H1 (cell line): ENCODE measurements at regions not wholly inside any gene's neighbourhood (a gene's known extent, or its start where the extent isn't known, plus 50 kb on each side); places are given as distances from the start of the nearest gene placed in this dataset.

Experiments
- CTCF ChIA-PET: fragments of 300-600 bp; sonication (Branson Sonifier 250); formaldehyde crosslinking; loops from one replicate; lab custom pipeline; 2021; ENCODE audit not compliant: partially characterized antibody; lab: Charles Lee
- POLR2A ChIA-PET: fragments of 300-600 bp; sonication (Branson Sonifier 250); formaldehyde crosslinking; loops from one replicate; lab custom pipeline; 2021; ENCODE audit warnings: inconsistent platforms; ENCODE audit not compliant: partially characterized antibody; lab: Charles Lee
- DNase-seq, 2 experiments: peaks; one replicate each; pipeline versions ENCODE4 v3.0.0 to v3.0.0-alpha.2; 2010 to 2022; ENCODE audit warnings: low spot score in 2 of 2, low read depth in 1 of 2, mixed read lengths in 1 of 2
- FAIRE-seq: peaks from 2 replicates; lab custom pipeline; 2011; peaks lifted over from hg19 to GRCh38; lab: Jason Lieb, UNC
- H2AFZ ChIP-seq: 2 replicates; pipeline ENCODE4 v1.8.1; 2012; ENCODE audit warnings: low read length, inconsistent platforms
- H2AK5ac ChIP-seq: 2 replicates; pipeline ENCODE4 v1.6.1; 2013; ENCODE audit warnings: low read depth, low read length
- H2BK120ac ChIP-seq: replicated peaks from 2 replicates; pipeline ENCODE3; 2013; ENCODE audit warnings: low read depth, low read length, inconsistent platforms
- H2BK12ac ChIP-seq: 2 replicates; pipeline ENCODE4 v1.6.1; 2013; ENCODE audit warnings: low read depth, low read length
- H2BK15ac ChIP-seq: 2 replicates; pipeline ENCODE4 v1.6.1; 2013; ENCODE audit warnings: low read length
- H2BK20ac ChIP-seq: 2 replicates; pipeline ENCODE4 v1.6.1; 2013; ENCODE audit warnings: low read length
- H2BK5ac ChIP-seq: 2 replicates; pipeline ENCODE4 v1.6.1; 2013; ENCODE audit warnings: low read depth, low read length
- H3K14ac ChIP-seq: 2 replicates; pipeline ENCODE4 v1.6.1; 2013; ENCODE audit warnings: inconsistent platforms; ENCODE audit not compliant: insufficient read length
- H3K18ac ChIP-seq: 2 replicates; pipeline ENCODE4 v1.6.1; 2013; ENCODE audit warnings: low read length; ENCODE audit errors: extremely low read depth
- H3K23ac ChIP-seq: 2 replicates; pipeline ENCODE4 v1.6.1; 2013; ENCODE audit warnings: inconsistent platforms; ENCODE audit not compliant: insufficient read length
- H3K23me2 ChIP-seq: 2 replicates; pipeline ENCODE4 v1.6.1; 2013; ENCODE audit warnings: low read depth, low read length
- H3K27ac ChIP-seq: 2 replicates; pipeline ENCODE4 v1.6.1; 2011; ENCODE audit warnings: low read depth, low read length, inconsistent platforms
- H3K27me3 ChIP-seq, 4 experiments: replicated peaks in 1 of 4; 1 replicate in 1 of 4; 2 replicates in 3 of 4; pipeline versions ENCODE4 v1.6.1 to v1.8.1; 2011 to 2013; ENCODE audit warnings: low read length in 3 of 4, mild to moderate bottlenecking in 3 of 4, inconsistent platforms in 2 of 4, mixed read lengths in 2 of 4, moderate library complexity in 1 of 4; ENCODE audit not compliant: control insufficient read depth in 3 of 4, insufficient read depth in 3 of 4; ENCODE audit errors: extremely low read depth in 1 of 4
- H3K36me3 ChIP-seq, 4 experiments: 2 replicates each; pipeline versions ENCODE4 v1.6.1 to v1.8.1; 2011 to 2013; ENCODE audit warnings: mild to moderate bottlenecking in 4 of 4, low read length in 3 of 4, moderate library complexity in 2 of 4, control low read depth in 1 of 4, inconsistent platforms in 1 of 4; ENCODE audit not compliant: insufficient read depth in 4 of 4, control insufficient read depth in 2 of 4
- H3K4ac ChIP-seq: replicated peaks from 2 replicates; pipeline ENCODE3; 2013; ENCODE audit warnings: low read length, low read depth, mixed read lengths, inconsistent platforms; ENCODE audit not compliant: insufficient read length
- H3K4me1 ChIP-seq, 4 experiments: replicated peaks in 1 of 4; 1 replicate in 1 of 4; 2 replicates in 3 of 4; pipeline versions ENCODE4 v1.6.1 to v1.8.1; 2011 to 2013; ENCODE audit warnings: low read length in 3 of 4, inconsistent platforms in 2 of 4, mixed read lengths in 1 of 4; ENCODE audit not compliant: insufficient read depth in 4 of 4, control insufficient read depth in 3 of 4
- H3K4me2 ChIP-seq, 2 experiments: 2 replicates each; pipeline versions ENCODE4 v1.6.1 to v1.8.1; 2011 to 2013; ENCODE audit warnings: low read depth in 2 of 2, low read length in 2 of 2, control low read depth in 1 of 2, inconsistent platforms in 1 of 2, mild to moderate bottlenecking in 1 of 2; ENCODE audit not compliant: insufficient read depth in 1 of 2
- H3K4me3 ChIP-seq, 4 experiments: fragments of 200-600, 300-600 bp in 1 of 4; sonication (generic), shearing (Covaris generic), sonication (Bioruptor Twin) in 1 of 4; 2 replicates each; pipeline versions ENCODE4 v1.5.1 to v1.8.1; 2011 to 2016; ENCODE audit warnings: low read length in 4 of 4, low read depth in 3 of 4, control low read depth in 2 of 4, inconsistent platforms in 2 of 4, mild to moderate bottlenecking in 2 of 4, mixed read lengths in 1 of 4, moderate library complexity in 1 of 4; ENCODE audit not compliant: insufficient read depth in 2 of 4; ENCODE audit errors: extremely low read depth in 1 of 4
- H3K56ac ChIP-seq: replicated peaks from 2 replicates; pipeline ENCODE3; 2013; ENCODE audit warnings: low read depth, mild to moderate bottlenecking, mixed read lengths, low read length, inconsistent platforms; ENCODE audit not compliant: insufficient read length
- H3K79me1 ChIP-seq: 2 replicates; pipeline ENCODE4 v1.6.1; 2013; ENCODE audit warnings: low read depth, low read length, control low read depth
- H3K79me2 ChIP-seq, 2 experiments: 2 replicates each; pipeline versions ENCODE4 v1.6.1 to v1.8.1; 2012 to 2013; ENCODE audit warnings: low read length in 2 of 2, mild to moderate bottlenecking in 2 of 2, inconsistent platforms in 1 of 2; ENCODE audit not compliant: insufficient read depth in 2 of 2, control insufficient read depth in 1 of 2
- H3K9ac ChIP-seq, 4 experiments: replicated peaks in 1 of 4; 1 replicate in 1 of 4; 2 replicates in 3 of 4; pipeline versions ENCODE4 v1.6.1 to v1.8.1; 2011 to 2013; ENCODE audit warnings: low read depth in 3 of 4, low read length in 3 of 4, control low read depth in 2 of 4, mild to moderate bottlenecking in 2 of 4, moderate library complexity in 2 of 4, inconsistent platforms in 1 of 4; ENCODE audit errors: extremely low read depth in 1 of 4
- H3K9me3 ChIP-seq, 2 experiments: 2 replicates each; pipeline versions ENCODE4 v1.6.1 to v1.8.1; 2012 to 2013; ENCODE audit warnings: mild to moderate bottlenecking in 2 of 2, moderate library complexity in 2 of 2, control low read depth in 1 of 2, inconsistent platforms in 1 of 2, low read depth in 1 of 2, low read length in 1 of 2, mixed read lengths in 1 of 2; ENCODE audit not compliant: insufficient read depth in 2 of 2
- H4K20me1 ChIP-seq, 2 experiments: replicated peaks in 1 of 2; 2 replicates each; pipeline versions ENCODE3 to v1.8.1; 2011 to 2013; ENCODE audit warnings: inconsistent platforms in 2 of 2, low read length in 2 of 2, mild to moderate bottlenecking in 1 of 2; ENCODE audit not compliant: insufficient read depth in 2 of 2, control insufficient read depth in 1 of 2
- H4K5ac ChIP-seq: 2 replicates; pipeline ENCODE4 v1.6.1; 2013; ENCODE audit warnings: low read length, low read depth, mixed read lengths, inconsistent platforms; ENCODE audit not compliant: insufficient read length
- H4K8ac ChIP-seq: 2 replicates; pipeline ENCODE4 v1.8.0; 2013; ENCODE audit warnings: mild to moderate bottlenecking, moderate library complexity, low read length, inconsistent platforms; ENCODE audit not compliant: insufficient read depth; ENCODE audit errors: extremely low read depth
- H4K91ac ChIP-seq: replicated peaks from 2 replicates; pipeline ENCODE3; 2013; ENCODE audit warnings: low read length, mixed read lengths, inconsistent platforms; ENCODE audit not compliant: insufficient read length
- ASH2L ChIP-seq: fragments of 200-600, 300-600 bp; sonication (generic); IDR thresholded peaks from one replicate; pipeline ENCODE4 v1.7.1; 2017; ENCODE audit warnings: low read length
- BACH1 ChIP-seq: IDR thresholded peaks from 2 replicates; pipeline ENCODE4 v1.6.1; 2012; ENCODE audit warnings: low read length, improper control_type of control experiment
- BRCA1 ChIP-seq: IDR thresholded peaks from 2 replicates; pipeline ENCODE4 v1.6.1; 2012; ENCODE audit warnings: low read depth, low read length, improper control_type of control experiment
- CBX5 ChIP-seq: fragments of 300-800, 300-1000 bp; sonication (generic); IDR thresholded peaks from 2 replicates; pipeline ENCODE4 v1.7.1; 2016; ENCODE audit warnings: antibody characterized with exemption, low read length, low read depth
- CHD2 ChIP-seq: IDR thresholded peaks from 2 replicates; pipeline ENCODE4 v1.6.1; 2012; ENCODE audit warnings: low read length, improper control_type of control experiment
- GTF2F1 ChIP-seq: IDR thresholded peaks from 2 replicates; pipeline ENCODE4 v1.6.1; 2012; ENCODE audit warnings: low read depth, low read length, improper control_type of control experiment, borderline replicate concordance
- POLR2AphosphoS5 ChIP-seq: IDR thresholded peaks from 2 replicates; pipeline ENCODE4 v1.6.1; 2011; ENCODE audit warnings: low read depth, low read length
- RNF2 ChIP-seq: fragments of 200-900, 300-1000 bp; sonication (generic); IDR thresholded peaks from 2 replicates; pipeline ENCODE4 v1.7.1; 2016; ENCODE audit warnings: borderline replicate concordance, low read depth, mild to moderate bottlenecking, antibody characterized with exemption, low read length; ENCODE audit not compliant: poor library complexity, severe bottlenecking; ENCODE audit errors: missing control alignments
- SAP30 ChIP-seq: fragments of 300-600 bp; sonication (generic); IDR thresholded peaks from 2 replicates; pipeline ENCODE4 v1.7.1; 2012; ENCODE audit warnings: low read length, moderate library complexity, mild to moderate bottlenecking, inconsistent platforms; ENCODE audit not compliant: insufficient read depth, insufficient replicate concordance
- SIRT6 ChIP-seq: IDR thresholded peaks from one replicate; pipeline ENCODE4 v1.7.1; 2012; ENCODE audit warnings: low read length, inconsistent platforms
- SP2 ChIP-seq: IDR thresholded peaks from 2 replicates; pipeline ENCODE4 v1.6.1; 2012; ENCODE audit warnings: mild to moderate bottlenecking, low read length, inconsistent platforms
- YY1 ChIP-seq: IDR thresholded peaks from 2 replicates; pipeline ENCODE4 v1.6.1; 2011; ENCODE audit warnings: low read depth, mild to moderate bottlenecking, low read length
- WGBS, 2 experiments: shearing (Covaris generic) in 1 of 2; methylation state at CpG; one replicate each; pipeline versions ENCODE4 v1.1.6 to v1.1.7; 2013 to 2015; ENCODE audit warnings: low lambda C conversion rate in 2 of 2, mixed read lengths in 2 of 2, inconsistent platforms in 1 of 2, low coverage in 1 of 2, missing lambda C conversion rate in 1 of 2; ENCODE audit not compliant: insufficient replicate concordance in 2 of 2, insufficient coverage in 1 of 2, insufficient read length in 1 of 2; ENCODE audit errors: extremely low coverage in 1 of 2, missing lambda C conversion rate in 1 of 2; 5-methylcytosine and 5-hydroxymethylcytosine counted together

- ChIA-PET POLR2A (no interaction called here), CTCF (interaction anchor here (0.7 to 1.2 kb wide), 2 partner anchors 9 to 527 kb away, joined by 3 read pairs; no protein-coding TSS in a partner anchor)
- no peaks in the 10 kb centered on the region for H3K79me2 ChIP-seq
- no peak overlapping the region for H3K27ac ChIP-seq
- no peak overlapping the region for H3K23ac ChIP-seq
- H2BK12ac ChIP-seq = no peak overlapping the region
- no peak overlapping the region for H2BK15ac ChIP-seq
- no peak overlapping the region for H2BK120ac ChIP-seq
- no peak overlapping the region for H4K91ac ChIP-seq
- H3K18ac ChIP-seq = no peak overlapping the region
- no peak overlapping the region for H3K14ac ChIP-seq
- no peak overlapping the region for H3K9ac ChIP-seq
- H3K27me3 ChIP-seq = no peaks in the 10 kb centered on the region
- no peak overlapping the region for H2BK5ac ChIP-seq
- H4K5ac ChIP-seq = no peak overlapping the region
- H3K23me2 ChIP-seq = no peaks in the 10 kb centered on the region
- no peak overlapping the region for H2BK20ac ChIP-seq
- WGBS, 2 experiments = 80% methylated on average over 3 of the region's 3 CpGs; no CpG with 5 or more reads in 1 of the 2 experiments
- no peaks in the 10 kb centered on the region for H3K36me3 ChIP-seq
- H2AK5ac ChIP-seq = no peak overlapping the region
- FAIRE-seq (no peak), DNase-seq (no peak)
- no peaks in the 10 kb centered on the region for H3K9me3 ChIP-seq
- no peaks in the 10 kb centered on the region for H4K20me1 ChIP-seq
- H2AFZ ChIP-seq = no peak overlapping the region
- H3K4ac ChIP-seq = no peak overlapping the region
- no peaks in the 10 kb centered on the region for H3K79me1 ChIP-seq
- H4K8ac ChIP-seq = no peak overlapping the region
- no peaks in the 10 kb centered on the region for H3K4me1 ChIP-seq
- no peak overlapping the region for H3K56ac ChIP-seq
- no peak overlapping the region for H3K4me2 ChIP-seq
- H3K4me3 ChIP-seq = no peak overlapping the region
- TF ChIP-seq ASH2L = no peak
- no peak for TF ChIP-seq CBX5
- TF ChIP-seq CHD2 = no peak
- TF ChIP-seq SIRT6 = no peak
- no peak for TF ChIP-seq RNF2
- no peak for TF ChIP-seq SP2
- no peak for TF ChIP-seq BRCA1
- no peak for TF ChIP-seq BACH1
- no peak for TF ChIP-seq POLR2AphosphoS5
- TF ChIP-seq GTF2F1 = no peak
- TF ChIP-seq SAP30 = no peak
- TF ChIP-seq YY1 = no peak
Observed at GRCh38 chr7:130789436-130789835, 55.4 kb upstream of the KLF14 start.
